ENCODE measurements at regions not wholly inside any gene's neighbourhood (a gene's known extent, or its start where the extent isn't known, plus 50 kb on each side); places are given as distances from the start of the nearest gene placed in this dataset.

- H3K4me2 ChIP-seq (ENCODE audit: low read length): no peak overlapping the region
- peaks cover 0 to 7% of the 10 kb centered on the region in 2 experiments; a peak in 2 of 4 replicates for H3K36me3 ChIP-seq (ENCODE audit: control insufficient read depth in 1 of 2, insufficient read depth in 2 of 2, low read length in 2 of 2)
- ChIA-PET CTCF (no interaction called here), RAD21 (ENCODE audit: low non-redundant PET in 1 of 2, low total read pairs in 2 of 2, uncharacterized antibody in 2 of 2, unreplicated experiment in 2 of 2) (no interaction called here), POLR2A (no interaction called here)
- ATAC-seq (peak; percentile 43), DNase-seq (ENCODE audit: low read depth, low spot score) (no peak)
- no peaks in the 10 kb centered on the region for H3K27me3 ChIP-seq (ENCODE audit: insufficient read depth, low read length)
- no peaks in the 10 kb centered on the region for H3K4me1 ChIP-seq (ENCODE audit: control insufficient read depth in 1 of 2, insufficient read depth in 2 of 2, low read length in 2 of 2)
- BruUV-seq (replicated peaks): no TSS peak
- H3K4me3 ChIP-seq (replicated peaks in 1 of 2; ENCODE audit: low read depth in 1 of 2, low read length in 2 of 2): no peak overlapping the region
- H3K9me3 ChIP-seq (ENCODE audit: control insufficient read depth in 1 of 2, insufficient read depth in 1 of 2, low read depth in 1 of 2, low read length in 2 of 2): no peaks in the 10 kb centered on the region
- no peak overlapping the region for H3K27ac ChIP-seq (ENCODE audit: low read depth, low read length)
- H4K20me1 ChIP-seq (ENCODE audit: insufficient read depth): no peaks in the 10 kb centered on the region
- TF ChIP-seq ELF1 (IDR thresholded peaks at IDR 0.05; ENCODE audit: borderline replicate concordance, low read depth): no peak
- H3K9me2 ChIP-seq (ENCODE audit: insufficient read depth): no peaks in the 10 kb centered on the region
- H3K9ac ChIP-seq (ENCODE audit: low read length): no peak overlapping the region
- no peak overlapping the region for H2AFZ ChIP-seq (ENCODE audit: low read depth, low read length, poor library complexity, severe bottlenecking)
- H3K79me2 ChIP-seq (ENCODE audit: insufficient read depth, low read length): 0 out of 2 replicates have a peak, but pooled peaks cover 3% of the 10 kb centered on the region
- intact Hi-C loops (cut with micrococcal nuclease): loop anchor here (2.0 to 5.0 kb wide), 2 partner anchors 85 to 340 kb away; no protein-coding TSS in a partner anchor
Observed at GRCh38 chr22:25361899-25362214, 142.4 kb downstream of the CRYBB2 start.

GRCh38 chr22:25362215-25362882, 142.9 kb downstream of the CRYBB2 start:
- BruUV-seq (replicated peaks): no TSS peak
- TF ChIP-seq CTCF (IDR thresholded peaks at IDR 0.05 in 2 of 3, conservative IDR thresholded peaks at IDR 0.05 in 1 of 3; ENCODE audit: borderline replicate concordance in 1 of 3, insufficient read depth in 1 of 3, low read depth in 2 of 3, low read length in 2 of 3) (peak; percentile 71 to 96 (median 94); a peak in 5 of 6 replicates), SP1 (IDR thresholded peaks at IDR 0.05; ENCODE audit: low read depth) (no peak), RAD21 (IDR thresholded peaks at IDR 0.05; ENCODE audit: low read depth) (peak; percentile 75), EGR1 (IDR thresholded peaks at IDR 0.05; ENCODE audit: low read depth) (no peak)
- DNase-seq (ENCODE audit: low read depth, low spot score): peak; percentile 21
- Histone ChIP-seq H3K27ac (ENCODE audit: low read depth, low read length) (no peak overlapping the region), H3K4me1 (ENCODE audit: control insufficient read depth in 1 of 2, insufficient read depth in 2 of 2, low read length in 2 of 2) (no peaks in the 10 kb centered on the region), H3K9ac (ENCODE audit: low read length) (no peak overlapping the region), H4K20me1 (ENCODE audit: insufficient read depth) (no peaks in the 10 kb centered on the region), H3K36me3 (ENCODE audit: control insufficient read depth in 1 of 2, insufficient read depth in 2 of 2, low read length in 2 of 2) (peaks cover 0 to 5% of the 10 kb centered on the region in 2 experiments; a peak in 2 of 4 replicates), H3K4me3 (replicated peaks in 1 of 2; ENCODE audit: low read depth in 1 of 2, low read length in 2 of 2) (no peak overlapping the region), H3K9me2 (ENCODE audit: insufficient read depth) (no peaks in the 10 kb centered on the region), H2AFZ (ENCODE audit: low read depth, low read length, poor library complexity, severe bottlenecking) (no peak overlapping the region), H3K4me2 (ENCODE audit: low read length) (no peak overlapping the region), H3K27me3 (ENCODE audit: insufficient read depth, low read length) (no peaks in the 10 kb centered on the region), H3K79me2 (ENCODE audit: insufficient read depth, low read length) (0 out of 2 replicates have a peak, but pooled peaks cover 3% of the 10 kb centered on the region), H3K9me3 (ENCODE audit: control insufficient read depth in 1 of 2, insufficient read depth in 1 of 2, low read depth in 1 of 2, low read length in 2 of 2) (no peaks in the 10 kb centered on the region)
- ChIA-PET RAD21 (ENCODE audit: low non-redundant PET in 1 of 2, low total read pairs in 2 of 2, uncharacterized antibody in 2 of 2, unreplicated experiment in 2 of 2) (no interaction called here), CTCF (no interaction called here), POLR2A (no interaction called here)
- intact Hi-C loops (cut with micrococcal nuclease): loop anchor here (2.0 to 5.0 kb wide), 2 partner anchors 84 to 340 kb away; no protein-coding TSS in a partner anchor
- peak; percentile 94 for ATAC-seq
